A673 (cell line): ENCODE measurements at regions not wholly inside any gene's neighbourhood (a gene's known extent, or its start where the extent isn't known, plus 50 kb on each side); places are given as distances from the start of the nearest gene placed in this dataset.

ENCODE experiments used
- BruUV-seq: library from RNA; stranded (reverse); fragments of 400-500 nt; replicated peaks from 2 replicates; lab custom pipeline; 2021; lab: Mats Ljungman, UMichigan
- CTCF ChIA-PET: fragments of 300-600 bp; sonication (Branson Sonifier 250); formaldehyde crosslinking; loops from one replicate; lab custom pipeline; 2022; ENCODE audit warnings: antibody characterized with exemption; lab: Charles Lee
- POLR2A ChIA-PET: fragments of 300-600 bp; sonication (Branson Sonifier 250); formaldehyde crosslinking; loops from one replicate; lab custom pipeline; 2022; ENCODE audit warnings: antibody characterized with exemption; ENCODE audit not compliant: low non-redundant PET; lab: Charles Lee
- DNase-seq: peaks from one replicate; pipeline ENCODE4 v3.0.0-alpha.2; 2015; ENCODE audit warnings: low spot score
- H3K27ac ChIP-seq: fragments of 200-600 bp; sonication (generic); 2 replicates; pipeline ENCODE4 v1.5.1; 2016; ENCODE audit warnings: mixed run types, low read depth, mild to moderate bottlenecking, mixed read lengths, antibody characterized with exemption, low read length; ENCODE audit not compliant: poor library complexity, severe bottlenecking
- H3K27me3 ChIP-seq: fragments of 200-600 bp; sonication (generic); replicated peaks from 2 replicates; pipeline ENCODE4 v1.6.1; 2017; ENCODE audit warnings: mixed run types, low read depth, mild to moderate bottlenecking, mixed read lengths, antibody characterized with exemption, low read length; ENCODE audit not compliant: insufficient read depth, poor library complexity
- H3K36me3 ChIP-seq: fragments of 200-600 bp; sonication (generic); 2 replicates; pipeline ENCODE4 v1.6.1; 2016; ENCODE audit warnings: mixed run types, mild to moderate bottlenecking, mixed read lengths, antibody characterized with exemption, low read length; ENCODE audit not compliant: insufficient read depth, poor library complexity, severe bottlenecking
- H3K4me1 ChIP-seq: fragments of 200-600 bp; sonication (generic); 2 replicates; pipeline ENCODE4 v1.6.1; 2017; ENCODE audit warnings: mixed run types, mild to moderate bottlenecking, mixed read lengths, antibody characterized with exemption, low read length; ENCODE audit not compliant: insufficient read depth, poor library complexity, severe bottlenecking
- H3K4me3 ChIP-seq: fragments of 200-600 bp; sonication (generic); 2 replicates; pipeline ENCODE4 v1.5.1; 2016; ENCODE audit warnings: low read depth, mixed run types, mild to moderate bottlenecking, mixed read lengths, low read length; ENCODE audit not compliant: poor library complexity, severe bottlenecking
- H3K9me3 ChIP-seq: fragments of 200-600 bp; sonication (generic); 2 replicates; pipeline ENCODE4 v1.6.1; 2016; ENCODE audit warnings: mixed run types, low read depth, mild to moderate bottlenecking, mixed read lengths, antibody characterized with exemption, low read length; ENCODE audit not compliant: poor library complexity, severe bottlenecking
- EZH2 ChIP-seq: fragments of 200-600 bp; sonication (generic); IDR thresholded peaks from 2 replicates; pipeline ENCODE4 v1.6.1; 2017; ENCODE audit warnings: borderline replicate concordance, low read depth, mild to moderate bottlenecking, mixed read lengths, antibody characterized with exemption, low read length; ENCODE audit not compliant: poor library complexity, severe bottlenecking
- intact Hi-C: fragments of 100-400 bp; cut with micrococcal nuclease; formaldehyde crosslinking; loops from one replicate; pipeline ENCODE4 v1.10.0; 2022; ENCODE audit not compliant: unreplicated experiment
- TF ChIP-seq, protein P1 (sequence below): fragments of 300-800, 200-600 bp; sonication (generic); conservative IDR thresholded peaks from 2 replicates; pipeline ENCODE4 v1.5.1; 2017; ENCODE audit warnings: low read depth, mild to moderate bottlenecking, antibody characterized with exemption, low read length, moderate library complexity, mixed read lengths

DNA sequence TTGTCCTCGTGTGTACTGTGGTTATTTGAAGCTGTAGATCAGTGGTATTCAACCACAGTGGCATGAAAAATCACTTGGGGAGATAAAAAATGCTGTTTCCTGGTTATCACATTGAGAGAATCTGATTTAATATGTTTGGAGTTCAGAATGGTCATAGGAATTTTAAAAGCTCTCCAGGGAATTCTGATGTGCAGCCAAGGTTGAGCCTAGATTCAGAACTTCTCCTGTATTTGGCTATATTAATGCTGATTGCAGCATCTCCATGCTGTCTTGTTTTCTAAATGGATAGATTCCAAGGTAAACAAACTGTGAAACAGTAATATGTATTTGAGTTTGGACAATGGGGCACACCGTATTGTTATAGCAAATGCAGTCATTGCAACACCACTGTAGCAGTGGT lies 982.2 kb upstream of the FBXO33 start:
- H3K4me1 ChIP-seq = no peaks in the 10 kb centered on the region
- no peak for TF ChIP-seq EZH2
- TF ChIP-seq, protein P1, sequence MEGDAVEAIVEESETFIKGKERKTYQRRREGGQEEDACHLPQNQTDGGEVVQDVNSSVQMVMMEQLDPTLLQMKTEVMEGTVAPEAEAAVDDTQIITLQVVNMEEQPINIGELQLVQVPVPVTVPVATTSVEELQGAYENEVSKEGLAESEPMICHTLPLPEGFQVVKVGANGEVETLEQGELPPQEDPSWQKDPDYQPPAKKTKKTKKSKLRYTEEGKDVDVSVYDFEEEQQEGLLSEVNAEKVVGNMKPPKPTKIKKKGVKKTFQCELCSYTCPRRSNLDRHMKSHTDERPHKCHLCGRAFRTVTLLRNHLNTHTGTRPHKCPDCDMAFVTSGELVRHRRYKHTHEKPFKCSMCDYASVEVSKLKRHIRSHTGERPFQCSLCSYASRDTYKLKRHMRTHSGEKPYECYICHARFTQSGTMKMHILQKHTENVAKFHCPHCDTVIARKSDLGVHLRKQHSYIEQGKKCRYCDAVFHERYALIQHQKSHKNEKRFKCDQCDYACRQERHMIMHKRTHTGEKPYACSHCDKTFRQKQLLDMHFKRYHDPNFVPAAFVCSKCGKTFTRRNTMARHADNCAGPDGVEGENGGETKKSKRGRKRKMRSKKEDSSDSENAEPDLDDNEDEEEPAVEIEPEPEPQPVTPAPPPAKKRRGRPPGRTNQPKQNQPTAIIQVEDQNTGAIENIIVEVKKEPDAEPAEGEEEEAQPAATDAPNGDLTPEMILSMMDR = no peak
- no peak overlapping the region for H3K27ac ChIP-seq
- no TSS peak for BruUV-seq
- H3K36me3 ChIP-seq = no peaks in the 10 kb centered on the region
- intact Hi-C loops = loop anchor here (10.0 kb wide), 1 partner anchor 1190 kb away; the partner anchor contains the start of gene LRFN5
- H3K9me3 ChIP-seq = no peaks in the 10 kb centered on the region
- H3K4me3 ChIP-seq = no peak overlapping the region
- H3K27me3 ChIP-seq = no peaks in the 10 kb centered on the region
- POLR2A ChIA-PET = no interaction called here
- CTCF ChIA-PET = no interaction called here
- no peak for DNase-seq

DNA sequence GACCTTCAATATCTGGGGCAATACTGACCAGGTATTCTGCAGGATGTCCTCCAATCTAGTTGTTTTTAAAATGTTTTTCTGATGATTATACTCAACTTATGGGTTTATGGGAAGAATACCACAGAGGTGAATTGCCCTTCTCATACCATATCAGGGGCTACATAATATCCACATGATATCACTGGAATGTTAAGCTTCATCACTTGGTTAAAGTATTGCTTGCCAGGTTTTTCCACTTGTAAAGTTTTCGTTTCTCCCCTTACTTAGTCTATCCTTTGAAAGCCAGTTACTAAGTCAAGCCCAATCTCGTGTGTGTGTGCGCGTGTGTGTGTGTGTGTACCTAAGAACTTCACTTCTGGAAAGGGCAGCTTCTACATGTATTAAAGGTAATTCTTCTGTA lies 980.9 kb upstream of the FBXO33 start:
- Histone ChIP-seq H3K27me3 (no peaks in the 10 kb centered on the region), H3K4me1 (no peaks in the 10 kb centered on the region), H3K9me3 (no peaks in the 10 kb centered on the region), H3K27ac (no peak overlapping the region), H3K36me3 (no peaks in the 10 kb centered on the region), H3K4me3 (no peak overlapping the region)
- no peak for TF ChIP-seq EZH2
- TF ChIP-seq, protein P1 = no peak
- BruUV-seq = no TSS peak
- DNase-seq = no peak
- ChIA-PET CTCF (no interaction called here), POLR2A (no interaction called here)
- intact Hi-C loops = loop anchor here (10.0 kb wide), 1 partner anchor 1192 kb away; the partner anchor contains the start of gene LRFN5

DNA sequence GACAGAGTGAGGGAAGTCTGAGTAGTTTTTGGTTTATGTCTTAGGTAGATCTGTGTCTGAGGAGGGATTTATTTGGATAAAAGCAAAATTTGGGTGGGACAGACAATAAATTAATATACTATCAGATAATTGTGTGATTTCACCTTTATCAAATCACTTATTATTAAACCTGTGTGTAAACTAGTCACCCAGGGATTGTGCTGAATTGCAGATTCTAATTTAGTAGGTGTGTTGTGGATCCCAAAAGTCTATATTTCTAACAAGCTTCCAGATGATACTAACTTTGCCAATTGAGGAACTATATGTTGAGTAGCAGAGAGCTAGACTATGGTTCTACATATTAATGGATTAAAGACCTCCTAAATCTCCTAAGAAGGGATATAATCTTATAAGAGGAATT lies 978.5 kb upstream of the FBXO33 start:
- CTCF ChIA-PET = no interaction called here
- intact Hi-C loops = loop anchor here (10.0 kb wide), 1 partner anchor 1194 kb away; the partner anchor contains the start of gene LRFN5

More for the DNA sequence above, 978.5 kb upstream of the FBXO33 start:
- Histone ChIP-seq H3K27me3 (no peaks in the 10 kb centered on the region), H3K9me3 (no peaks in the 10 kb centered on the region), H3K4me3 (no peak overlapping the region), H3K4me1 (no peaks in the 10 kb centered on the region), H3K36me3 (no peaks in the 10 kb centered on the region), H3K27ac (no peak overlapping the region)
- DNase-seq = no peak
- POLR2A ChIA-PET = no interaction called here
- no TSS peak for BruUV-seq
- no peak for TF ChIP-seq EZH2
- TF ChIP-seq, protein P1 = no peak
